Erythroblast (primary cell): ENCODE measurements at regions not wholly inside any gene's neighbourhood (a gene's known extent, or its start where the extent isn't known, plus 50 kb on each side); places are given as distances from the start of the nearest gene placed in this dataset.

Source experiments
- GATA1 ChIP-seq: IDR thresholded peaks from 2 replicates; pipeline ENCODE4 v1.6.1; 2011; ENCODE audit warnings: low read depth, mild to moderate bottlenecking, control low read depth, low read length, moderate library complexity
- POLR2A ChIP-seq: IDR thresholded peaks from 2 replicates; pipeline ENCODE4 v1.6.1; 2011; ENCODE audit warnings: mild to moderate bottlenecking, low read length

DNA sequence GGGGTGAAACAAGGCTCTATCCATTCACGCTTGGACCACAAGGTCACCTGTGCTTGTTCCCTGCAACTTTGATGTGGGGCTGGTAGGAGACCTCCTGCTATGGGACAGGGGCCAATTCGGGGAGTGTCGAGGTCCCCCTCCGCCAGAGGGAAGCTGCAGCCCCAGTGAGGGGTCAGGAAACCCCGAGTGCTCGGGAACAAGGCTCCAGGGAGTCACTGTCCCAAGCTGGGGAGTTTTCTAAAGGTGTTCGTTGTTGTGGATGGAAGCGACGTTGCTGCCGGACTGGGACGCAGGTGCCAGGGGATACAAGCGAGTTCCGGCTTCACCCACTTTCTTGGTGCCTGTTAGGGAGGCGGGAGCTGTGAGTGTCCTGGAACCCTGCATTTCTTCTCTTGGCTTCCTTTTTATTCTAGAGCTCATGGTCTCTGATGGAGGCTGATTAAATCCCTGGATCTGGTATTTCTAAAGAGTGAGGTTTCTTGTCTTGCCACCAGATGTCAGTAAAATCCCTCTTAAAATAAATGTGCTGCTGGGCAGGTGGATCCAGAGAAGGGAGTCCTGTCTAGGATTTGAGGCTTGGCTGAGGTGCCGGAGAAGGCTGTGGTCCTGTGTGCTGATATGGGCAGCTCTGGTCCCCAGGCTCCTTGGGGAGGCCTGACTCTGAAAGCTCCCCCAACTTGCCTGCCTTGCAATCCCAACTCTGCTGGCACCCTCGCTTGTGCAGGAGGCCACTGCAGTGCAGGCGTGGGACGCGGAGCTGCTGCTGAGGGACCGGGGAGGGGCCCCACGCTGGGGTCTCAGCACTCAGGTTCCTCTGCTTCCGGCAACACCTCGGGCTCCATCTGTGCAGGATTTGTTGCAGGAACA is 153.9 kb downstream of the TEX29 start:
- TF ChIP-seq POLR2A (no peak), GATA1 (no peak)
